ENCODE measurements at regions not wholly inside any gene's neighbourhood (a gene's known extent, or its start where the extent isn't known, plus 50 kb on each side); places are given as distances from the start of the nearest gene placed in this dataset.
A peak's percentile ranks its signal among the peaks of the same experiment; 100 is the strongest.

- Histone ChIP-seq H2AFZ (ENCODE audit: low read length) (no peak overlapping the region), H4K8ac (ENCODE audit: low read depth, low read length) (no peak overlapping the region), H2BK5ac (ENCODE audit: low read length) (no peak overlapping the region), H3K23ac (ENCODE audit: low read depth, low read length, poor library complexity) (no peak overlapping the region), H3K4me2 (ENCODE audit: insufficient read depth, low read length, poor library complexity, severe bottlenecking) (no peak overlapping the region), H3K36me3 (replicated peaks in 1 of 2; ENCODE audit: control insufficient read depth in 2 of 2, insufficient read depth in 2 of 2, low read length in 2 of 2) (no peaks in the 10 kb centered on the region), H2BK15ac (ENCODE audit: low read length) (no peak overlapping the region), H3K4ac (ENCODE audit: low read length) (no peak overlapping the region), H3K9me3 (replicated peaks in 1 of 2; ENCODE audit: control insufficient read depth in 2 of 2, insufficient read depth in 1 of 2, low read depth in 1 of 2, low read length in 2 of 2) (no peaks in the 10 kb centered on the region), H2BK12ac (ENCODE audit: low read length) (no peak overlapping the region), H3K27ac (replicated peaks; ENCODE audit: low read length) (no peak overlapping the region), H4K91ac (ENCODE audit: low read depth, low read length, poor library complexity) (no peak overlapping the region), H3K4me3 (ENCODE audit: low read length in 2 of 2) (no peak overlapping the region), H3K79me1 (ENCODE audit: low read depth, low read length) (no peaks in the 10 kb centered on the region), H3K27me3 (ENCODE audit: control insufficient read depth in 3 of 3, insufficient read depth in 3 of 3, low read depth in 1 of 3, low read length in 3 of 3) (no peaks in the 10 kb centered on the region), H2AK5ac (ENCODE audit: low read depth, low read length) (no peak overlapping the region), H2BK120ac (ENCODE audit: low read depth, low read length) (no peak overlapping the region), H3K4me1 (ENCODE audit: control insufficient read depth in 2 of 2, insufficient read depth in 1 of 2, low read depth in 1 of 2, low read length in 2 of 2) (no peaks in the 10 kb centered on the region), H3K9ac (ENCODE audit: low read depth, low read length, poor library complexity) (no peak overlapping the region), H3K14ac (ENCODE audit: low read length) (no peak overlapping the region), H3K18ac (ENCODE audit: low read length) (no peak overlapping the region)
- no CpG with 5 or more reads among the region's 2 CpGs for WGBS, 2 donors (ENCODE audit: extremely low coverage in 2 of 2, insufficient read length in 2 of 2, insufficient replicate concordance in 1 of 2)
- no peak for DNase-seq (ENCODE audit: low spot score)
These were observed 1530.2 kb upstream of the LRRTM3 start for GRCh38 chr10:65395631-65396030.

- no peak overlapping the region for H4K91ac ChIP-seq (ENCODE audit: low read depth, low read length, poor library complexity)
- DNase-seq (ENCODE audit: low spot score): no peak
- H3K9ac ChIP-seq (ENCODE audit: low read depth, low read length, poor library complexity): no peak overlapping the region
- H2BK12ac ChIP-seq (ENCODE audit: low read length): no peak overlapping the region
- H2AFZ ChIP-seq (ENCODE audit: low read length): no peak overlapping the region
- H3K36me3 ChIP-seq (replicated peaks in 1 of 2; ENCODE audit: control insufficient read depth in 2 of 2, insufficient read depth in 2 of 2, low read length in 2 of 2): no peaks in the 10 kb centered on the region
- no peak overlapping the region for H3K23ac ChIP-seq (ENCODE audit: low read depth, low read length, poor library complexity)
- H3K79me1 ChIP-seq (ENCODE audit: low read depth, low read length): no peaks in the 10 kb centered on the region
- no peak overlapping the region for H2AK5ac ChIP-seq (ENCODE audit: low read depth, low read length)
- H3K27me3 ChIP-seq (ENCODE audit: control insufficient read depth in 3 of 3, insufficient read depth in 3 of 3, low read depth in 1 of 3, low read length in 3 of 3): no peaks in the 10 kb centered on the region
- no peaks in the 10 kb centered on the region for H3K9me3 ChIP-seq (replicated peaks in 1 of 2; ENCODE audit: control insufficient read depth in 2 of 2, insufficient read depth in 1 of 2, low read depth in 1 of 2, low read length in 2 of 2)
- no peak overlapping the region for H3K14ac ChIP-seq (ENCODE audit: low read length)
- no peak overlapping the region for H3K27ac ChIP-seq (replicated peaks; ENCODE audit: low read length)
- whole genome bisulfite sequencing, 2 donors (ENCODE audit: extremely low coverage in 2 of 2, insufficient read length in 2 of 2, insufficient replicate concordance in 1 of 2): no CpG with 5 or more reads among the region's 3 CpGs
- H2BK120ac ChIP-seq (ENCODE audit: low read depth, low read length): no peak overlapping the region
- H3K4me1 ChIP-seq (ENCODE audit: control insufficient read depth in 2 of 2, insufficient read depth in 1 of 2, low read depth in 1 of 2, low read length in 2 of 2): no peaks in the 10 kb centered on the region
- H3K4me2 ChIP-seq (ENCODE audit: insufficient read depth, low read length, poor library complexity, severe bottlenecking): no peak overlapping the region
- no peak overlapping the region for H3K4ac ChIP-seq (ENCODE audit: low read length)
- no peak overlapping the region for H3K18ac ChIP-seq (ENCODE audit: low read length)
- H4K8ac ChIP-seq (ENCODE audit: low read depth, low read length): no peak overlapping the region
- no peak overlapping the region for H2BK15ac ChIP-seq (ENCODE audit: low read length)
- no peak overlapping the region for H2BK5ac ChIP-seq (ENCODE audit: low read length)
- H3K4me3 ChIP-seq (ENCODE audit: low read length in 2 of 2): no peak overlapping the region
These were observed 1528.8 kb upstream of the LRRTM3 start for GRCh38 chr10:65396997-65397396.

- no peak overlapping the region for H3K4me2 ChIP-seq (ENCODE audit: insufficient read depth, low read length, poor library complexity, severe bottlenecking)
- H3K79me1 ChIP-seq (ENCODE audit: low read depth, low read length): no peaks in the 10 kb centered on the region
- H3K18ac ChIP-seq (ENCODE audit: low read length): no peak overlapping the region
- no peak overlapping the region for H3K4me3 ChIP-seq (ENCODE audit: low read length in 2 of 2)
- no peak overlapping the region for H2AFZ ChIP-seq (ENCODE audit: low read length)
- no peak overlapping the region for H4K8ac ChIP-seq (ENCODE audit: low read depth, low read length)
- H3K27me3 ChIP-seq (ENCODE audit: control insufficient read depth in 3 of 3, insufficient read depth in 3 of 3, low read depth in 1 of 3, low read length in 3 of 3): no peaks in the 10 kb centered on the region
- H2BK12ac ChIP-seq (ENCODE audit: low read length): no peak overlapping the region
- no peaks in the 10 kb centered on the region for H3K4me1 ChIP-seq (ENCODE audit: control insufficient read depth in 2 of 2, insufficient read depth in 1 of 2, low read depth in 1 of 2, low read length in 2 of 2)
- H3K23ac ChIP-seq (ENCODE audit: low read depth, low read length, poor library complexity): no peak overlapping the region
- WGBS, 2 donors (ENCODE audit: extremely low coverage in 2 of 2, insufficient read length in 2 of 2, insufficient replicate concordance in 1 of 2): no CpG with 5 or more reads among the region's 2 CpGs
- no peaks in the 10 kb centered on the region for H3K9me3 ChIP-seq (replicated peaks in 1 of 2; ENCODE audit: control insufficient read depth in 2 of 2, insufficient read depth in 1 of 2, low read depth in 1 of 2, low read length in 2 of 2)
- H3K4ac ChIP-seq (ENCODE audit: low read length): no peak overlapping the region
- H2BK120ac ChIP-seq (ENCODE audit: low read depth, low read length): no peak overlapping the region
- no peak overlapping the region for H2BK5ac ChIP-seq (ENCODE audit: low read length)
- H3K36me3 ChIP-seq (replicated peaks in 1 of 2; ENCODE audit: control insufficient read depth in 2 of 2, insufficient read depth in 2 of 2, low read length in 2 of 2): no peaks in the 10 kb centered on the region
- H4K91ac ChIP-seq (ENCODE audit: low read depth, low read length, poor library complexity): no peak overlapping the region
- no peak overlapping the region for H2AK5ac ChIP-seq (ENCODE audit: low read depth, low read length)
- H2BK15ac ChIP-seq (ENCODE audit: low read length): no peak overlapping the region
- H3K14ac ChIP-seq (ENCODE audit: low read length): no peak overlapping the region
- H3K27ac ChIP-seq (replicated peaks; ENCODE audit: low read length): no peak overlapping the region
- H3K9ac ChIP-seq (ENCODE audit: low read depth, low read length, poor library complexity): no peak overlapping the region
- no peak for DNase-seq (ENCODE audit: low spot score)
These were observed 1517.4 kb upstream of the LRRTM3 start for GRCh38 chr10:65408401-65408800.

GRCh38 chr10:65413001-65413400, 1512.8 kb upstream of the LRRTM3 start:
- H2BK15ac ChIP-seq (ENCODE audit: low read length): no peak overlapping the region
- H2BK120ac ChIP-seq (ENCODE audit: low read depth, low read length): no peak overlapping the region
- no peak overlapping the region for H3K9ac ChIP-seq (ENCODE audit: low read depth, low read length, poor library complexity)
- H3K23ac ChIP-seq (ENCODE audit: low read depth, low read length, poor library complexity): no peak overlapping the region
- no peak overlapping the region for H3K14ac ChIP-seq (ENCODE audit: low read length)
- H3K4ac ChIP-seq (ENCODE audit: low read length): no peak overlapping the region
- H2AFZ ChIP-seq (ENCODE audit: low read length): no peak overlapping the region
- H4K8ac ChIP-seq (ENCODE audit: low read depth, low read length): no peak overlapping the region
- H3K4me1 ChIP-seq (ENCODE audit: control insufficient read depth in 2 of 2, insufficient read depth in 1 of 2, low read depth in 1 of 2, low read length in 2 of 2): no peaks in the 10 kb centered on the region
- no peak overlapping the region for H2BK5ac ChIP-seq (ENCODE audit: low read length)
- no peak for DNase-seq (ENCODE audit: low spot score)
- H3K27me3 ChIP-seq (ENCODE audit: control insufficient read depth in 3 of 3, insufficient read depth in 3 of 3, low read depth in 1 of 3, low read length in 3 of 3): no peaks in the 10 kb centered on the region
- no peak overlapping the region for H3K4me2 ChIP-seq (ENCODE audit: insufficient read depth, low read length, poor library complexity, severe bottlenecking)
- H3K27ac ChIP-seq (replicated peaks; ENCODE audit: low read length): no peak overlapping the region
- no peak overlapping the region for H3K4me3 ChIP-seq (ENCODE audit: low read length in 2 of 2)
- H4K91ac ChIP-seq (ENCODE audit: low read depth, low read length, poor library complexity): no peak overlapping the region
- H2BK12ac ChIP-seq (ENCODE audit: low read length): no peak overlapping the region
- H2AK5ac ChIP-seq (ENCODE audit: low read depth, low read length): no peak overlapping the region
- H3K18ac ChIP-seq (ENCODE audit: low read length): peak overlapping the region; percentile 45
- H3K36me3 ChIP-seq (replicated peaks in 1 of 2; ENCODE audit: control insufficient read depth in 2 of 2, insufficient read depth in 2 of 2, low read length in 2 of 2): no peaks in the 10 kb centered on the region
- H3K79me1 ChIP-seq (ENCODE audit: low read depth, low read length): no peaks in the 10 kb centered on the region
- H3K9me3 ChIP-seq (replicated peaks in 1 of 2; ENCODE audit: control insufficient read depth in 2 of 2, insufficient read depth in 1 of 2, low read depth in 1 of 2, low read length in 2 of 2): no peaks in the 10 kb centered on the region
- no CpG with 5 or more reads among the region's 2 CpGs for WGBS, 2 donors (ENCODE audit: extremely low coverage in 2 of 2, insufficient read length in 2 of 2, insufficient replicate concordance in 1 of 2)

Data from neuronal stem cell (in vitro differentiated cells).